Adrenal gland (tissue), 5 donors: ENCODE measurements at regions not wholly inside any gene's neighbourhood (a gene's known extent, or its start where the extent isn't known, plus 50 kb on each side); places are given as distances from the start of the nearest gene placed in this dataset.

Experiments
- POLR2A ChIP-seq, 2 donors: fragments of 450-650 bp; IDR thresholded peaks; one replicate each; pipeline ENCODE4 v1.6.1; 2017; ENCODE audit warnings: antibody characterized with exemption in 2 of 2, mild to moderate bottlenecking in 2 of 2, moderate library complexity in 1 of 2
- TF ChIP-seq, protein P1 (sequence below), 6 experiments: fragments of 450-650 bp in 4 of 6; fragments of 200-600 bp in 2 of 6; sonication (generic) in 1 of 6; IDR thresholded peaks; 1 replicate in 5 of 6; 2 replicates in 1 of 6; pipeline versions ENCODE4 v1.5.1 to v1.8.0; 2016 to 2021; ENCODE audit warnings: antibody characterized with exemption in 6 of 6, mild to moderate bottlenecking in 2 of 6, moderate library complexity in 1 of 6
- donor health status: DM: no; HTN: no; CAD: no.

DNA sequence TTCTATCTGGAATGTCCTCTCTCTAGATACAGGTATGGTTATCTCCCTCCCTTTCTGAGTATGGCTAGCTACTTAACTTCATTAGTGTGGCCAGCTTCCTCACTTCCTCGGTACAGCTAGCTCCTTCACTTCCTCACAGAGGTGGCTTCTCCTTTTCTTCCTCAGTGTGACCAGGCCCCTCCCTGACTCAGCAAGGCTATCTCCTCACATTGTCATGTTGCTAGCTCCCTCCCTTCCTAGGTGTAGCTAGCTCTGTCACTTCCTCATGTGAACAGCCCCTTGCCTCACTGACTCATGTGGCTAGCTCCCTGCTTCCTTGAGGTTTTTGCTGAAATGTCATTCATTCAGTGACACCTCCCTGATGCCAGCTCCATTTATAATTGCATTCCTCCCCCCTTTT lies 67.3 kb upstream of the DDIT4L start:
- TF ChIP-seq, protein P1, sequence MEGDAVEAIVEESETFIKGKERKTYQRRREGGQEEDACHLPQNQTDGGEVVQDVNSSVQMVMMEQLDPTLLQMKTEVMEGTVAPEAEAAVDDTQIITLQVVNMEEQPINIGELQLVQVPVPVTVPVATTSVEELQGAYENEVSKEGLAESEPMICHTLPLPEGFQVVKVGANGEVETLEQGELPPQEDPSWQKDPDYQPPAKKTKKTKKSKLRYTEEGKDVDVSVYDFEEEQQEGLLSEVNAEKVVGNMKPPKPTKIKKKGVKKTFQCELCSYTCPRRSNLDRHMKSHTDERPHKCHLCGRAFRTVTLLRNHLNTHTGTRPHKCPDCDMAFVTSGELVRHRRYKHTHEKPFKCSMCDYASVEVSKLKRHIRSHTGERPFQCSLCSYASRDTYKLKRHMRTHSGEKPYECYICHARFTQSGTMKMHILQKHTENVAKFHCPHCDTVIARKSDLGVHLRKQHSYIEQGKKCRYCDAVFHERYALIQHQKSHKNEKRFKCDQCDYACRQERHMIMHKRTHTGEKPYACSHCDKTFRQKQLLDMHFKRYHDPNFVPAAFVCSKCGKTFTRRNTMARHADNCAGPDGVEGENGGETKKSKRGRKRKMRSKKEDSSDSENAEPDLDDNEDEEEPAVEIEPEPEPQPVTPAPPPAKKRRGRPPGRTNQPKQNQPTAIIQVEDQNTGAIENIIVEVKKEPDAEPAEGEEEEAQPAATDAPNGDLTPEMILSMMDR (IDR thresholded peaks at IDR 0.05), result no peak
- no peak for TF ChIP-seq POLR2A (IDR thresholded peaks at IDR 0.05)
